ENCODE measurements at regions not wholly inside any gene's neighbourhood (a gene's known extent, or its start where the extent isn't known, plus 50 kb on each side); places are given as distances from the start of the nearest gene placed in this dataset.
"Not testable (repeated sequence)": the region's sequence is repeated elsewhere in the genome, so short reads cannot be mapped to it uniquely, and the experiment has no call there.

GRCh38 chr9:135278586-135278985 lies 191.1 kb downstream of the OLFM1 start:
- DNase-seq, result no peak

DNA sequence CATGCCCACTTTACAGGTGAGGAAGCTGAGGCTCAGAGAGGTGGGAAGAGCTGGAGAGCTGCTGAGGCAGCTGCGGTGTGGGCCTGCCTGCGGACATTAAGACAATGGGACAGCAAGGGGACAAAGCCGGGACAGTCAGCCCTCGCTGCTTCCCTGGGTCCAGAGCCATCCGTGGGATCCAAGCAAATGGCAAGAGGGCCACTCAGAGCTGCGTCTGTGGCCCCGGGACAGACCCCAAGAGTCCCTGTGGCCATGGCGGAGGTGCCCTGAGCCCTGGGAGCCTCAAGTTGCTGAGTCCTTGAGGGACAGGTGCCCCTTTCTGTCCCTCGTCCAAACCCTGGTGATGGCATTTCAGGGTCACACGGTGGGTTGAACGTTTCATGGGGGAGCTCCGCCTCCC lies 191.9 kb downstream of the OLFM1 start:
- DNase-seq, result no peak

DNA sequence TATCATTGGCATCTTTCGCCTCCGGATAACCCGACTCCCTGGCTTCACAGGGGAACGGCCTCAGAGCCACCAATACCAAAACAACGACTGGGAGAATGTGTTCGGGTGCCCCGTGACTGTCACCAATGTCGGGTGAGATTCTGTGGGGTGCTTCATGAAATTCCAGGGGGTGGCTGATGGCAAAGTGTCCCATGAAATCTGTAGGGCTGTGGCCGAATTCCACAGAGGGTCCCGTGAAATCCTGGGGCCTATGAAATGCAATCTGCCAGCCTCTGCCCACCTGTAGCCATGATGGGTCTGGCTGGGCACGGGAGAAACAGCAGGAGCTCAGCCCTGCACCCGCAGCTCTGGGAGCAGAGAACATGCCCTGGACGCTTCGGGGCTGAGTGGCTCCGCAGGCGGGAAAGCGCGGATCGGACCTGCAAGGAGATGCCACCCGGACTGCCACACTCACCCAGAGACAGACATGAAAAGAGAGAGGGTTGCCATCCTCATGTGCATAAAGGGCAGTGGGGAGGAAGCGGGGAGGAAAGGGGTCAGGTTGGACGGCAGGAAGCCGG lies 192.4 kb downstream of the OLFM1 start:
- no peak for DNase-seq

DNA sequence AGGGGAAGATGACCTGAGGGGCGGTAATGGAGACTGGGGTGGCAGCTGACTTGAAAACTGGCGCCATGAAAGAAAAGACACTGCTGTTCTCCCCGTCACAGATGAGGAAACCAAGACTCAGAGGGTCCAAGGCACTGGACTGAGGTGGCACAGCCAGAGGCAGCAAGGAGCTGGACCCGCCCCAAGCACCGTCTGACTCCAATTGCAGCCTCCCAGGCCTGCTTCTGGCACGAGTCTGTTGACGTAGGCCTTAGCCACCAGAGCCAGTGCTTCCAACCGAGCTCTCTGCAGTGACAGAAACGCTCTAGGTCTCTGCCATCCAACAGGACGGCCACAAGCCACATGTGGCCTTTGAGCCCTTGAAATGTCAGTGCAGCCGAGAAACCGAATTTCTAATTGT lies 193.2 kb downstream of the OLFM1 start:
- no peak for DNase-seq

- DNase-seq, result no peak
Observed at GRCh38 chr9:135281151-135281550, 193.7 kb downstream of the OLFM1 start.

GRCh38 chr9:135281791-135282737 lies 194.6 kb downstream of the OLFM1 start:
- peak in 1 of 2 donors; percentile 2 for DNase-seq

- no peak for DNase-seq
Observed at GRCh38 chr9:135282808-135283207, 195.3 kb downstream of the OLFM1 start.

DNA sequence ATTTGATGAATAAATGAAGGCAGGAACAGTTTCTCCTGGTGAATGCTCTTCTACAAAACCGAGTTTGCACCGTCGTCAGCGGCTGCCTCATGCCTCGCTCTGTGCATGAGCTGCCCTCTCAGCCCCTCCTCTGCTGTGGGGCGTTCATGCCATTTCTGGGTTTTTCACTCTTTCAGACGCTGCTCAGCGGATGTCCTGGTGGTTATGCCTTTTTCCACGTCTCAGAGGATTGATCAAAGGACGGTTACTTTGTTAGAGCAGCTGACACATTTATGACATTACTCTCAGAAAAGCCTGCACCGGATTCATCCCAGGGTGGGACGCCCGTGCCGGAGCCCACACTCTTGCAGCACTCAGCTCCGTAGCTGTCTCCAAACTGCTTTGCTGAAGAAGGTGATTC lies 195.9 kb upstream of the PPP1R26 start:
- DNase-seq, result no peak

GRCh38 chr9:135284386-135285134 lies 195.0 kb upstream of the PPP1R26 start:
- no peak for DNase-seq

GRCh38 chr9:135286187-135286925 lies 193.2 kb upstream of the PPP1R26 start:
- not testable (repeated sequence) for DNase-seq

GRCh38 chr9:135286961-135287360 lies 192.6 kb upstream of the PPP1R26 start:
- no peak for DNase-seq

DNA sequence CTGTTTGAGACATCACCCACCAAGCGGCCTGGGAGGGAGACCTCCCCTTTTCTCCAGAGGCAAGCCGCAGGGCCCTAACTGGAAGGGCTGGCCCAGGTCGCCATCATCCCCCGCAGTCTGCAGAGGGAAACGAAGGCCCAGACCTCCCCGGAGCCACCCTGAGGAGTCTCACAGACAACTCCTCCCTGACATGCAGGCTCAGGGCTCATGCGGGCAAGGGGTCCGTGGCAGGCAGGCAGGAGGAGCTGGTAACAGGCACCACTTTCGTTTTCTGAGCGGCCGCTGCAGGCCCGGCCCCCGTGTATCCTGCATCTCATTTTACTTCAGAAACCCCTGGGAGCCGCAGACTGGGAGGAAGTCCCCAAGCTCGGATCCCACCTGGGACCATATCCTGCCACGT lies 192.0 kb upstream of the PPP1R26 start:
- DNase-seq, result no peak

DNA sequence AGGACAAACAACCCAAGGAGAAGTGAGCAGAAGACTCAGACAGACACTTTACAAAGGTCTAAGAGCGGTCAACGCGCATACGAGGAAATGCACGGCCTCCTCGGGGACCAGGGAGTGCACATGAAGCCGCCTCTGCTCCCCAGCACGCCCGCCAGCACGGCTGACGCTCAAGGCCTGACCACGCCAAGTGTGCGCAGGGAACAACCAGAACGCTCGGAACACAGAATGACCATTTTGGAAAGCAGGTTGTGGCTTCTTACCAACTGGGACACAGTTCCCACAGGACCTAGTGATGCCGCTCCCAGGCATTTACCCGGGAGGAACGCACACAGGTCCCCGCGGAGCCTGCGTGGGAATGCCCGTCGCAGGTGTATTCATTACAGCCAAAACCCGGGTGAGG lies 191.5 kb upstream of the PPP1R26 start:
- DNase-seq, result no peak

DNA sequence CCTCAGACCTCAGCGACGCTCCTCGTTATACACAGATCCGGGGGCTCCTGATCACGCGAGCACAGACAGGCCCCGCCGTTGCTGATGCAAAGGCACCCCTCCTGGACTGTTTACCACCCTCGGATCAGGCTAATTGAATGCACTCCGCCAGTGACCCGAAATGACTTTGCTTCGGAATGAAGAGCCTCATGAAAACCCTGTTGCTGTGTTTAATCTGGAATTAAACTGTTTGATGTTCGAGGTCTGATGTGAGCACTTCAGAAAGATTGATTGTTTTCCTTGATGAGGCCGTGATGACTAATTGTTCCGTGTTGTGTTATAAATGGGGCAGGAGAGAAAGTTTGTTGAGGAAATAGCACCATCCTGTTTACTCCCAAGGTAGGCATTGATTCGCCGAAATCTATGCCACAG lies 190.5 kb upstream of the PPP1R26 start:
- no peak for DNase-seq

DNA sequence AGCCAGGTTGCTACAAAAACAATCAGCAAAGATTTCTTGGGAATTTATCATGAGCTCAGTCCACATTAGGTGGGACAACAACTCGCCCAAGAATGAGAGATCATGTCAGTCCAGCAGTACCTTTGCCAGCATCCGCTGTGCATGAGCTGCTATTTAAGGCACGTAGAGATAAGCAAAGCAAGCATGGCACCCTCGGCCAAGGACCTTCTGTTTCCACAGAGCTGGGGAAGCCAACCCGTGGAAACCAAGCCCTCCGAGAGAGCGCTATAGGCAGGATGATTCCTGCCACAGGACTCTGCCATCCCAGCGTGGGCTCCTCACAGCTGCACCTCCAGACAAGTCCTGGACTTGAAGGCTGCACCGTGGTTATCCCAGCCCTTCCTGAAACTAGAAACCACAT lies 189.5 kb upstream of the PPP1R26 start:
- DNase-seq, result no peak

- no peak for DNase-seq
Observed at GRCh38 chr9:135290566-135290965, 189.0 kb upstream of the PPP1R26 start.

DNA sequence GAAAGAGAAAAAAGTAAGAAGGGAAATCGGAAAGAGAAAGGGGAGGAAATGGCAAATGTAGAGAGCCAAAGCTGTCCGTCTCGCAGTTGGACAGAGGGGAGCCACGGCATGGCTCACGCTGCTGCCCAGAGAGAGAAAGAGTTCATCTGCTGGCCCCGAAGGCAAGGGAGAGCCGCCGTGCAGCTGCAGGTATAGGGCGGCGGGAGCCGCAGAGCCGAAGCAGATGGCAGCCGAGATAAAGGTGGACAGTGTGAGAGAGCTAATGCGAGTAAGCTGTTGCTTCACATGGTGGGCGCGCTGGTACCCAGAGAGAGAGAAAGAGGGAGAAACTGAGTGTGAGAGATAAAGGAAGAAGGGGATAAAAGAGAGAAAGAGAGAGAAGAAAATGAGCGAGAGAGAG lies 188.4 kb upstream of the PPP1R26 start:
- no peak for DNase-seq

DNA sequence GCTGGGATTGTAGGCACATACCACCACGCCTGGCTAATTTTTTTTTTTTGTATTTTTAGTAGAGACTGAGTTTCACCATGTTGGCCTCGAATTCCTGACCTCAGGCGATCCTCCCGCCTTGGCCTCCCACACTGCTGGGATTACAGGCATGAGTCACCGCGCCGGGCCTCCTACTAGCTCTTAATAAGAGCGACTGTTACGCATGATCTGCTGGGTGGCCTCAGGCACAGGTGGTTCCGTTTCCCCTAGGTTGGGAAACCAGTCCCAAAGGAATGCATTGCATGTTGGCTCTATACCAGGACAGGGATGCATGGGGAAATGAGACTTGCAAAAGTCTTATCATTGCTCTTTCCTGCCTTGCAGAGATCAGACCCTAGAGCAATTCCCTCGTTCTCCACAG lies 184.7 kb upstream of the PPP1R26 start:
- no peak for DNase-seq

DNA sequence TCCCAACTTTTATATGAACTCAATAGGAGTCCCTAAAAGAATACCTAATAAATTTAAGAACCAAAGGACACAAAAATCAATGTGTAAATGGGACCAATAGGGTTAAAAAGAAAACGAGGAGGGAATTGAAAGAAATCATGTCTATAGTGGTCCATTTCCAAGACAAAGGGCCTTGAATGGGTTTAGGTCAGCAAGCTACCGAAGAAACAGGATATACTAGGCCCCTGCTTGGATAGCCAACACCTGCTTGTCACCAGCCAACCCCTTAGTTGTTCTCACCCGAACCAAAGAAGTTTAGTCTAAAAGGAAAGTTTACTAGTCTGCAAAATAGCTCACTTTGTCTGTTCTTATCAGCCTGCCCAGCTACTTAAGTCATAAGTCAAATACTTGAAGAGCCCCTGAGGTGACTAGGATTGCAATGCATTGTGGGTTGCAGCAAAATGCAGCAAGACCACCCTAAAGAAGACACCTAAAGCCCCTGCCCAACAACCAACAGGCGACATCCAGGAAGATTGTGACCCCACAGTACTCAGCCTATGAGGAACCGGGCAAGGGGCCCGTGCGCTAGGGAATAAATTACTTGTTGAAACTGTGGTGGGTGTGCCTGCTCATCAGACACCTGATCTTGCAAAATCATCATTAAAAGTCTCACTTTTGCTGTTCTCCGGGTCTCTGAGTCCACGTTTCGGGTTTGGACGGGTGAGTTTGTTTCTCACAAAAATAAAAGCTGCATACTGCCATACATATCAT lies 183.9 kb upstream of the PPP1R26 start:
- no peak for DNase-seq

DNA sequence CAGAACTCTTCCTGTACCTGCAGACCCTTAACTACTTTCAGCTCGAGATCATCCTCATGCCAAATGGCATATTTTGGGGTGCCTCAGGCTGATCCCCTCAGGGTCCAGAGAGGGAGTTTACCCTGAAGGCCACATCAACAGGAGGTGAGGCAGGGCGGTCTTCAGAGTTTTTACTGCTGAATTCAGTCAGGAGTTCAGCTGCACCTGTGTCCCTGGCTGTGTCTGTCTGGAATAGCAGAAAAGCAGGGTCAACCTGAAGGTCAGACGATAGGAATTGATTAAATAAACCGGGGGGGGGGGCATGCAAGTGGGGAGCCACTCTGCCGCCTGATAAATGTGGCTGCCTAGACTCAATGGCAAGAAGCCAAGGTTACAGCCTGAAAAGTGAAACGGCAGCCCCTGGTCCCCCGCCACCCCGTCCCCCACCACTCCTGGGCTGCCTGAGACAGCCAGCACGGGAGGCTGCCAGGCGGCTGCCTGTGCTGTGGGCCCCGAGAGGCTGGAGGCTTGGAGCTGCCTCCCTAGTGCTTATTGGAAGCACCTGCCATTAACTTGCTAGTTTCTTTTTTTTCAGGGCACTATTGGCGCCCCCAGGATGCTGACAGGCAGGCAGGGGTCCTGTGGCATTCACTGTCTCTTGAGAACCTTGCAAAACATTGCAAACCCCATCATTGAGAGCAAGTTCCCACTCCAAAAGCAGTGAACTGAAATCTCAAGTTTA lies 182.7 kb upstream of the PPP1R26 start:
- no peak for DNase-seq

DNA sequence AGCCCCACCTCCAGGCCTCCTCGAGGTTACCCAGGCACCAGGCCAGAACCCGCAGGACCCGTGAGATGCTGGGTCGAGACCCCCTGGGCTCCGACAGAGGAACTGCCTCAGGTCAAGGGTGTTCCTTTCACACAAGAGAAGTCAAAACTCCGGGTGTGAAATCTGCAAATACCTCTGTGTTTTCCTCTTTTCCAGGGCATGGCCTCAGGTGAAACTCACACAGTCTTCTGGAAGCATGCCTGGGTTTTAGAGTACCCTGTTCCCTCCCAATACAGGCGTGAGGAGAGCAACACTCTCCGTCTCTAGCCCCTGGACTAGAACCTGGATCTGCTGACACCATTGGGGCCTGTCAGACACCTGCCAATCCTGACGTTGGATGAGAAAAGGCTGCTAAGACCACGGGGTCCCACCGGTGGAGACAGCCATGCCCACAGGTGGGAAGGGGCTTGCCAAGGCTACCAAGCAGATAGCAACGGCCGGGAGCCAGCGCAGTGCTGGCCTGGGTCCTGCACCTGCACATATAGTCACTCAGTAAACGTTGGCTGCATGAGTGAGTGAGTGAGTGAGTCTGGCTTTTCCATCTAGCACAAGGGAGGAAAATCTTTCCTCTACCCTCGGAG lies 182.0 kb upstream of the PPP1R26 start:
- no peak for DNase-seq
